ENCODE measurements at regions not wholly inside any gene's neighbourhood (a gene's known extent, or its start where the extent isn't known, plus 50 kb on each side); places are given as distances from the start of the nearest gene placed in this dataset.

- no peak for TF ChIP-seq CTCF (IDR thresholded peaks at IDR 0.05; ENCODE audit: extremely low read depth, insufficient read depth, missing control alignments)
- DNase-seq (ENCODE audit: low spot score), result no peak
- in situ Hi-C loops (cut with MboI; ENCODE audit: low pct_unique_long_range_greater_than_20kb, low sequenced_read_pairs, unreplicated experiment), result loop anchor here (10.0 kb wide), 1 partner anchor 58 kb away; no protein-coding TSS in a partner anchor
These were observed 144.9 kb upstream of the DMRT1 start for GRCh38 chr9:696332-697323.

DNA sequence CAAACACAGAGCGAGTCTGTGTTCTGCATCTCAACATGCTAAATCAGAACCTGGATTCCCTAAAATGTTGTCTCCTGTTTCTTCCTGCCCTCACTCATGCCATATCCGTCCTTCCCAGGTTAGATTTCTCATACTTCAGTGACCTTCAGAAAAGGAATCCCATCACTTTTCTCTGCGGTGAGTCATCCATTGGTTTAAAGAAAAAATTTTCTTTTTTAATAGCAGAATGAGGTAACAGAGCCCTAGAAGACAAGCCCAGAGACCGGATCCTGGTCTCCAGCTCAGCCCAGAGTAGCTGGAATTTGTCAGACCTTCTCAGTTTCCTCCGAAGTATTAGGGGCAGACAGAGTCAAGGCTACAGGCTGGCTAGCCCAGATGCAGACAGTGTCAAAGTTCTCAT, 143.2 kb upstream of the DMRT1 start:
- DNase-seq (ENCODE audit: low spot score), result no peak
- in situ Hi-C loops (cut with MboI; ENCODE audit: low pct_unique_long_range_greater_than_20kb, low sequenced_read_pairs, unreplicated experiment), result loop anchor here (10.0 kb wide), 1 partner anchor 57 kb away; no protein-coding TSS in a partner anchor
- no peak for TF ChIP-seq CTCF (IDR thresholded peaks at IDR 0.05; ENCODE audit: extremely low read depth, insufficient read depth, missing control alignments)

- no peak for DNase-seq (ENCODE audit: low spot score)
- in situ Hi-C loops (cut with MboI; ENCODE audit: low pct_unique_long_range_greater_than_20kb, low sequenced_read_pairs, unreplicated experiment), result loop anchor here (10.0 kb wide), 1 partner anchor 56 kb away; no protein-coding TSS in a partner anchor
These were observed 142.5 kb upstream of the DMRT1 start for GRCh38 chr9:698954-699353.

DNA sequence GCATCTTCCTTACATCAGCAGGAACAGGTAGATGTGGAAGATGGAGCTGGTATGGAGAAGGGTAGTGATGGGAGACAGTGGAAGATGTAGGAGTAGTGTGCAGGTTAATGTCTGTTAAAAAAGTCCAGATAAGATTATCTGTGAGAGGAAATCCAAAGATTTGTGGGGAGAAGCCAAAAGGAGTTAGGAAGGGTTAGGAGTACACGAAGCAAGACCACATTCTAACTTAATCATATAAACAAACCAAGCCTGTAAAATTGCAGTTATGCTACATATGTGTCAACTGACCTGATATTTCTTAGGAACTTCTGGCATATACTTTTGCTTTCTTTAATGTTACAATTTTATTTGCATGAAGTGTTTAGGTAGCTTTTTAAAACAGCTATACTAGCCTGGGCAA, 142.1 kb upstream of the DMRT1 start:
- TF ChIP-seq CTCF (IDR thresholded peaks at IDR 0.05; ENCODE audit: extremely low read depth, insufficient read depth, missing control alignments), result no peak
- in situ Hi-C loops (cut with MboI; ENCODE audit: low pct_unique_long_range_greater_than_20kb, low sequenced_read_pairs, unreplicated experiment), result loop anchor here (10.0 kb wide), 1 partner anchor 55 kb away; no protein-coding TSS in a partner anchor
- DNase-seq (ENCODE audit: low spot score), result no peak

More at GRCh38 chr9:698954-699353, 142.5 kb upstream of the DMRT1 start:
- no peak for TF ChIP-seq CTCF (IDR thresholded peaks at IDR 0.05; ENCODE audit: extremely low read depth, insufficient read depth, missing control alignments)

DNA sequence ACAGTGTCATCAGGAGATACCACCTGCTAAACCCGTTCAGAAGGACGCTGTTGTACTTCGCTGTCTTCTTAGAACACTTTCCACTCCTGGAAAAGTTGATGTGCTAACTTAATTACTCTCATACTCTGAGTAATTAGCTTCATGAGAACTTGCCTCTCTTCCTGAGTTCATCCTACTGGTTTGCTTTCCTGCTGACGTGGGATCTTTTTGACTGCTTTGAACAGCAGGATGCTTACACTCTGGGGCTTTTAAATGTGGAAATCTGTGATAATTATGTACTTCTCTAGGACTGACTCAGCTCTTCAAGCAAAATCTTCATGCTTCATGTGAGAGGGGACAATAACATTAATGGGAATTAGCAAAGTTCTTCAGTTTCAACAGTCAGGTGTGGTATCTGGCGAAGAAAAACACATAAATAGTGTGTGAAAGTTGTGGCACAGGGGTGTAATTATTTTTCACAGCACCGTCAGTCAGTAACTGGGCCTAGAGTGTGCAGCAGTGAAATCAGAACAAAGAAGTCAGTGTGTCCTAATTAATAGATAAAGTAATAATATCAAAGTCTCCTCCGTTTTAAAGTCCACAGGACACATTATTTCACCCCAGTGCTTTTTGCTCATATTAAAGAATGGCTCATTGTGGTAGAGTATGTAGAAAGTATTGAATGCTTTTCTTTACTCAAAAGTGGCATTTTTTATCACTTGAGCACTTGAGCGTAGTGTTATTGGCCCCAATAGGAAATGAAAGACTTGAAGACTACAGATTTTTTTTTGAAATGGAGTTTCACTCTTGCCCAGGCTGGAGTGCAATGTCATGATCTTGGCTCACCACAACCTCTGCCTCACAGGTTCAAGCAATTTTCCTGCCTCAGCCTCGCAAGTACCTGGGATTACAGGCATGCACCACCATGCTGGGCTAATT, 140.9 kb upstream of the DMRT1 start:
- DNase-seq (ENCODE audit: low spot score), result no peak
- in situ Hi-C loops (cut with MboI; ENCODE audit: low pct_unique_long_range_greater_than_20kb, low sequenced_read_pairs, unreplicated experiment), result no loop called here
- TF ChIP-seq CTCF (IDR thresholded peaks at IDR 0.05; ENCODE audit: extremely low read depth, insufficient read depth, missing control alignments), result no peak

GRCh38 chr9:703392-703791, 138.1 kb upstream of the DMRT1 start:
- in situ Hi-C loops (cut with MboI; ENCODE audit: low pct_unique_long_range_greater_than_20kb, low sequenced_read_pairs, unreplicated experiment), result no loop called here
- DNase-seq (ENCODE audit: low spot score), result no peak
- TF ChIP-seq CTCF (IDR thresholded peaks at IDR 0.05; ENCODE audit: extremely low read depth, insufficient read depth, missing control alignments), result no peak
